ENCODE measurements at regions not wholly inside any gene's neighbourhood (a gene's known extent, or its start where the extent isn't known, plus 50 kb on each side); places are given as distances from the start of the nearest gene placed in this dataset.

GRCh38 chr10:3016016-3016415, 51.3 kb upstream of the PFKP start:
- TF ChIP-seq, protein P1, sequence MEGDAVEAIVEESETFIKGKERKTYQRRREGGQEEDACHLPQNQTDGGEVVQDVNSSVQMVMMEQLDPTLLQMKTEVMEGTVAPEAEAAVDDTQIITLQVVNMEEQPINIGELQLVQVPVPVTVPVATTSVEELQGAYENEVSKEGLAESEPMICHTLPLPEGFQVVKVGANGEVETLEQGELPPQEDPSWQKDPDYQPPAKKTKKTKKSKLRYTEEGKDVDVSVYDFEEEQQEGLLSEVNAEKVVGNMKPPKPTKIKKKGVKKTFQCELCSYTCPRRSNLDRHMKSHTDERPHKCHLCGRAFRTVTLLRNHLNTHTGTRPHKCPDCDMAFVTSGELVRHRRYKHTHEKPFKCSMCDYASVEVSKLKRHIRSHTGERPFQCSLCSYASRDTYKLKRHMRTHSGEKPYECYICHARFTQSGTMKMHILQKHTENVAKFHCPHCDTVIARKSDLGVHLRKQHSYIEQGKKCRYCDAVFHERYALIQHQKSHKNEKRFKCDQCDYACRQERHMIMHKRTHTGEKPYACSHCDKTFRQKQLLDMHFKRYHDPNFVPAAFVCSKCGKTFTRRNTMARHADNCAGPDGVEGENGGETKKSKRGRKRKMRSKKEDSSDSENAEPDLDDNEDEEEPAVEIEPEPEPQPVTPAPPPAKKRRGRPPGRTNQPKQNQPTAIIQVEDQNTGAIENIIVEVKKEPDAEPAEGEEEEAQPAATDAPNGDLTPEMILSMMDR (IDR thresholded peaks at IDR 0.05; ENCODE audit: unreplicated experiment): no peak
- H3K4me3 Mint-ChIP-seq (ENCODE audit: unreplicated experiment): no peak overlapping the region
- intact Hi-C loops (cut with micrococcal nuclease): no loop called here
- CTCF ChIA-PET: no interaction called here
- H3K9me3 Mint-ChIP-seq (ENCODE audit: unreplicated experiment): peaks cover 8% of the 10 kb centered on the region
- no peak overlapping the region for H3K27ac Mint-ChIP-seq (ENCODE audit: low read depth, unreplicated experiment)
- H3K36me3 Mint-ChIP-seq (ENCODE audit: insufficient read depth, unreplicated experiment): no peaks in the 10 kb centered on the region
- no TSS peak for BruUV-seq (replicated peaks)
- no peak for DNase-seq (ENCODE audit: unreplicated experiment)
- POLR2A ChIA-PET: interaction anchor here (0.6 to 1.1 kb wide), 2 partner anchors 12 to 985 kb away, joined by 3 read pairs; no protein-coding TSS in a partner anchor
- peaks cover 81% of the 10 kb centered on the region for H3K27me3 Mint-ChIP-seq (ENCODE audit: insufficient read depth, unreplicated experiment)
- H3K4me1 Mint-ChIP-seq (ENCODE audit: insufficient read depth, unreplicated experiment): no peaks in the 10 kb centered on the region

DNA sequence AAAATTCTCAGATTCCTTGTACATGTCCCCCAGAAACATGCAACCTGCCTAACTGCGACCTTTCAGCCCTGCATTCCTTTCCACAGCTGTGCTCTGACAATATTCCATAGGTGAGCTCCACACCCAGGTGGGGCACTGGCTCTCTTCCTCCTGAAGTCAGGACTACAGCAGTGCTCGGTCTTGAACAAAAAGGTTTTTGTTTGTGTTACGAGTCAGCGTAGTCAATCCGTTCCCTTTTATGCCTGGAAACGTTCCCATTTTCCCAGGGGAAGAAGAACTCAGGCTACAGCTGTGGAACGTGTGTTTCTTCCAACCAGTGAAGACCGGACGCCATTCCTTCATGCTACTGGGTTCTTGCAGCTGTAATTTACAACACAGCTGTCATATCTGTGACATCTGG, 52.4 kb upstream of the PFKP start:
- TF ChIP-seq, protein P1 (IDR thresholded peaks at IDR 0.05; ENCODE audit: unreplicated experiment): no peak
- Mint-ChIP-seq H3K9me3 (ENCODE audit: unreplicated experiment) (peaks cover 8% of the 10 kb centered on the region), H3K4me3 (ENCODE audit: unreplicated experiment) (no peak overlapping the region), H3K27me3 (ENCODE audit: insufficient read depth, unreplicated experiment) (peaks cover 85% of the 10 kb centered on the region), H3K27ac (ENCODE audit: low read depth, unreplicated experiment) (no peak overlapping the region), H3K4me1 (ENCODE audit: insufficient read depth, unreplicated experiment) (no peaks in the 10 kb centered on the region), H3K36me3 (ENCODE audit: insufficient read depth, unreplicated experiment) (no peaks in the 10 kb centered on the region)
- no TSS peak for BruUV-seq (replicated peaks)
- intact Hi-C loops (cut with micrococcal nuclease): no loop called here
- ChIA-PET POLR2A (interaction anchor here (1.1 kb wide), 1 partner anchor 13 kb away, joined by 3 read pairs; no protein-coding TSS in a partner anchor), CTCF (interaction anchor here (0.7 kb wide), 1 partner anchor 1114 kb away, joined by 3 read pairs; no protein-coding TSS in a partner anchor)
- no peak for DNase-seq (ENCODE audit: unreplicated experiment)

GRCh38 chr10:3012223-3012622, 55.1 kb upstream of the PFKP start:
- no peak for DNase-seq (ENCODE audit: unreplicated experiment)
- POLR2A ChIA-PET: no interaction called here
- Mint-ChIP-seq H3K27me3 (ENCODE audit: insufficient read depth, unreplicated experiment) (peaks cover 95% of the 10 kb centered on the region), H3K36me3 (ENCODE audit: insufficient read depth, unreplicated experiment) (no peaks in the 10 kb centered on the region), H3K9me3 (ENCODE audit: unreplicated experiment) (peaks cover 8% of the 10 kb centered on the region), H3K27ac (ENCODE audit: low read depth, unreplicated experiment) (no peak overlapping the region), H3K4me1 (ENCODE audit: insufficient read depth, unreplicated experiment) (no peaks in the 10 kb centered on the region), H3K4me3 (ENCODE audit: unreplicated experiment) (no peak overlapping the region)
- BruUV-seq (replicated peaks): no TSS peak
- CTCF ChIA-PET: interaction anchor here (1.2 to 1.8 kb wide), 2 partner anchors 31 to 32 kb away, joined by 3 to 5 read pairs; no protein-coding TSS in a partner anchor
- intact Hi-C loops (cut with micrococcal nuclease): no loop called here
- TF ChIP-seq, protein P1 (IDR thresholded peaks at IDR 0.05; ENCODE audit: unreplicated experiment): no peak

- peaks cover 8% of the 10 kb centered on the region for H3K9me3 Mint-ChIP-seq (ENCODE audit: unreplicated experiment)
- BruUV-seq (replicated peaks): no TSS peak
- peak; percentile 26 for DNase-seq (ENCODE audit: unreplicated experiment)
- H3K4me1 Mint-ChIP-seq (ENCODE audit: insufficient read depth, unreplicated experiment): no peaks in the 10 kb centered on the region
- no peaks in the 10 kb centered on the region for H3K36me3 Mint-ChIP-seq (ENCODE audit: insufficient read depth, unreplicated experiment)
- intact Hi-C loops (cut with micrococcal nuclease): no loop called here
- ChIA-PET POLR2A (interaction anchor here (0.6 kb wide), 1 partner anchor 1270 kb away, joined by 3 read pairs; no protein-coding TSS in a partner anchor), CTCF (interaction anchor here (1.8 kb wide), 1 partner anchor 32 kb away, joined by 5 read pairs; no protein-coding TSS in a partner anchor)
- TF ChIP-seq, protein P1 (IDR thresholded peaks at IDR 0.05; ENCODE audit: unreplicated experiment): no peak
- H3K4me3 Mint-ChIP-seq (ENCODE audit: unreplicated experiment): no peak overlapping the region
- H3K27me3 Mint-ChIP-seq (ENCODE audit: insufficient read depth, unreplicated experiment): peaks cover 100% of the 10 kb centered on the region
- H3K27ac Mint-ChIP-seq (ENCODE audit: low read depth, unreplicated experiment): no peak overlapping the region
Observed at GRCh38 chr10:3010816-3011460, 56.4 kb upstream of the PFKP start.

Measured in MCF 10A (cell line).